GM23338 (cell line): ENCODE measurements at regions not wholly inside any gene's neighbourhood (a gene's known extent, or its start where the extent isn't known, plus 50 kb on each side); places are given as distances from the start of the nearest gene placed in this dataset.

Experiments used
- CREB1 ChIP-seq: fragments of 250-450 bp; sonication (Bioruptor Pico); IDR thresholded peaks from 2 replicates; pipeline ENCODE4 v1.5.0; 2020; ENCODE audit warnings: low read depth, mild to moderate bottlenecking, moderate library complexity
- EZH2 ChIP-seq: fragments of 200-600 bp; sonication (generic); IDR thresholded peaks from one replicate; pipeline ENCODE4 v1.8.0; 2017; ENCODE audit warnings: antibody characterized with exemption, mild to moderate bottlenecking, low read depth; ENCODE audit not compliant: unreplicated experiment
- JUNB ChIP-seq: IDR thresholded peaks from one replicate; pipeline ENCODE4 v1.6.1; 2016; ENCODE audit warnings: antibody characterized with exemption; ENCODE audit not compliant: unreplicated experiment
- NANOG ChIP-seq: IDR thresholded peaks from 2 replicates; pipeline ENCODE4 v1.6.1; 2016; ENCODE audit warnings: antibody characterized with exemption, borderline replicate concordance
- POLR2AphosphoS5 ChIP-seq: IDR thresholded peaks from 2 replicates; pipeline ENCODE4 v1.6.1; 2016; ENCODE audit warnings: antibody characterized with exemption, low read depth
- TF ChIP-seq, protein P1 (sequence below), 2 experiments: fragments of 200-600 bp in 1 of 2; sonication (generic) in 1 of 2; conservative IDR thresholded peaks; 2 replicates each; pipeline versions ENCODE4 v1.5.1 to v1.6.1; 2016 to 2017; ENCODE audit warnings: antibody characterized with exemption in 2 of 2, low read depth in 2 of 2, mild to moderate bottlenecking in 2 of 2, moderate library complexity in 1 of 2
- TF ChIP-seq, protein P2 (sequence below): IDR thresholded peaks from one replicate; pipeline ENCODE4 v1.6.1; 2018; ENCODE audit warnings: antibody characterized with exemption; ENCODE audit not compliant: unreplicated experiment
- TF ChIP-seq, protein P3 (sequence below): IDR thresholded peaks from 2 replicates; pipeline ENCODE4 v1.6.1; 2016; ENCODE audit warnings: antibody characterized with exemption

DNA sequence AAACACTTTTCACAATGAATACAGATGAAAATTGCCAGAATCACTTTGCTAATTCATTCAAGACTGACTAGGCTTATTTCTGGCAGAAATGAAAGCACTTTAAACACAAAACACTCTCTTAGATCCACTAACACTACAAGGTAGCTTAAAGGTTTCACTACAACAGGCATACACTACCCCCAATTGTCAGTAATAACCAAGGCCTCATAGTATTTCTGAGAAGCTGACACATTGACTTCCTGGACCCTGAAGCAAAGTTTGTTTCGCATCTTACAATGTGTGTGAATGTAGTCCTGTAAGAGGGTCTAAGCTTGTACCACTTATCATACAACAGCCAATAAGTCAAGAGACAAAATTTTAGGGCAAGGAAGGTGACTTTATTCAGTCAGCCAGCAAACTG lies 129.9 kb upstream of the FMR1 start:
- TF ChIP-seq EZH2 (no peak), POLR2AphosphoS5 (no peak), CREB1 (CRISPR knock-in tag) (no peak), JUNB (no peak), NANOG (no peak)
- TF ChIP-seq, protein P1, sequence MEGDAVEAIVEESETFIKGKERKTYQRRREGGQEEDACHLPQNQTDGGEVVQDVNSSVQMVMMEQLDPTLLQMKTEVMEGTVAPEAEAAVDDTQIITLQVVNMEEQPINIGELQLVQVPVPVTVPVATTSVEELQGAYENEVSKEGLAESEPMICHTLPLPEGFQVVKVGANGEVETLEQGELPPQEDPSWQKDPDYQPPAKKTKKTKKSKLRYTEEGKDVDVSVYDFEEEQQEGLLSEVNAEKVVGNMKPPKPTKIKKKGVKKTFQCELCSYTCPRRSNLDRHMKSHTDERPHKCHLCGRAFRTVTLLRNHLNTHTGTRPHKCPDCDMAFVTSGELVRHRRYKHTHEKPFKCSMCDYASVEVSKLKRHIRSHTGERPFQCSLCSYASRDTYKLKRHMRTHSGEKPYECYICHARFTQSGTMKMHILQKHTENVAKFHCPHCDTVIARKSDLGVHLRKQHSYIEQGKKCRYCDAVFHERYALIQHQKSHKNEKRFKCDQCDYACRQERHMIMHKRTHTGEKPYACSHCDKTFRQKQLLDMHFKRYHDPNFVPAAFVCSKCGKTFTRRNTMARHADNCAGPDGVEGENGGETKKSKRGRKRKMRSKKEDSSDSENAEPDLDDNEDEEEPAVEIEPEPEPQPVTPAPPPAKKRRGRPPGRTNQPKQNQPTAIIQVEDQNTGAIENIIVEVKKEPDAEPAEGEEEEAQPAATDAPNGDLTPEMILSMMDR (conservative IDR thresholded peaks at IDR 0.05; ENCODE audit: low read depth in 2 of 2) = no peak
- TF ChIP-seq, protein P2, sequence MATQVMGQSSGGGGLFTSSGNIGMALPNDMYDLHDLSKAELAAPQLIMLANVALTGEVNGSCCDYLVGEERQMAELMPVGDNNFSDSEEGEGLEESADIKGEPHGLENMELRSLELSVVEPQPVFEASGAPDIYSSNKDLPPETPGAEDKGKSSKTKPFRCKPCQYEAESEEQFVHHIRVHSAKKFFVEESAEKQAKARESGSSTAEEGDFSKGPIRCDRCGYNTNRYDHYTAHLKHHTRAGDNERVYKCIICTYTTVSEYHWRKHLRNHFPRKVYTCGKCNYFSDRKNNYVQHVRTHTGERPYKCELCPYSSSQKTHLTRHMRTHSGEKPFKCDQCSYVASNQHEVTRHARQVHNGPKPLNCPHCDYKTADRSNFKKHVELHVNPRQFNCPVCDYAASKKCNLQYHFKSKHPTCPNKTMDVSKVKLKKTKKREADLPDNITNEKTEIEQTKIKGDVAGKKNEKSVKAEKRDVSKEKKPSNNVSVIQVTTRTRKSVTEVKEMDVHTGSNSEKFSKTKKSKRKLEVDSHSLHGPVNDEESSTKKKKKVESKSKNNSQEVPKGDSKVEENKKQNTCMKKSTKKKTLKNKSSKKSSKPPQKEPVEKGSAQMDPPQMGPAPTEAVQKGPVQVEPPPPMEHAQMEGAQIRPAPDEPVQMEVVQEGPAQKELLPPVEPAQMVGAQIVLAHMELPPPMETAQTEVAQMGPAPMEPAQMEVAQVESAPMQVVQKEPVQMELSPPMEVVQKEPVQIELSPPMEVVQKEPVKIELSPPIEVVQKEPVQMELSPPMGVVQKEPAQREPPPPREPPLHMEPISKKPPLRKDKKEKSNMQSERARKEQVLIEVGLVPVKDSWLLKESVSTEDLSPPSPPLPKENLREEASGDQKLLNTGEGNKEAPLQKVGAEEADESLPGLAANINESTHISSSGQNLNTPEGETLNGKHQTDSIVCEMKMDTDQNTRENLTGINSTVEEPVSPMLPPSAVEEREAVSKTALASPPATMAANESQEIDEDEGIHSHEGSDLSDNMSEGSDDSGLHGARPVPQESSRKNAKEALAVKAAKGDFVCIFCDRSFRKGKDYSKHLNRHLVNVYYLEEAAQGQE = no peak
- TF ChIP-seq, protein P3, sequence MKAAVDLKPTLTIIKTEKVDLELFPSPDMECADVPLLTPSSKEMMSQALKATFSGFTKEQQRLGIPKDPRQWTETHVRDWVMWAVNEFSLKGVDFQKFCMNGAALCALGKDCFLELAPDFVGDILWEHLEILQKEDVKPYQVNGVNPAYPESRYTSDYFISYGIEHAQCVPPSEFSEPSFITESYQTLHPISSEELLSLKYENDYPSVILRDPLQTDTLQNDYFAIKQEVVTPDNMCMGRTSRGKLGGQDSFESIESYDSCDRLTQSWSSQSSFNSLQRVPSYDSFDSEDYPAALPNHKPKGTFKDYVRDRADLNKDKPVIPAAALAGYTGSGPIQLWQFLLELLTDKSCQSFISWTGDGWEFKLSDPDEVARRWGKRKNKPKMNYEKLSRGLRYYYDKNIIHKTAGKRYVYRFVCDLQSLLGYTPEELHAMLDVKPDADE = no peak
